Fibroblast of gingiva (primary cell): ENCODE measurements at regions not wholly inside any gene's neighbourhood (a gene's known extent, or its start where the extent isn't known, plus 50 kb on each side); places are given as distances from the start of the nearest gene placed in this dataset.

Experiments used
- DNase-seq: peaks from one replicate; pipeline ENCODE4 v3.0.0-alpha.2; 2011; ENCODE audit warnings: low read depth

DNA sequence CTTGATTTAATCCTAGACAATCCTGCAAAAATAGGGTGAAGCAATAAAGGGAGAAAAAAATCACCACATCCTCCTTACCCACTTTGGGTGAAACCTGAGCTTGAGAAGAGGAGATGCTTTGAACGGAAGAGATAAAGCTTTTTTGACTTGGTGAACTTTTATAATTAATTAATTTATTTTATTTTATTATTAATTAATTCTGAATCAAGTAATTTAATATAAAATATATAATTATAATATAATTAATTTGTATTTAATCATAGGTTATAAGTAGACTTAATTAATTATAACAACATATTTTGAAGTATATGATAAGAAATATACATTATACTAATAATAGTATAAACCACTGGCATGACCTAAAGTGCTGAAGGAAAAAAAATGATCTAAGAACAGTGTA is 2164.8 kb downstream of the LRRC4C start:
- DNase-seq: no peak

GRCh38 chr11:39288011-39288410 is 2171.4 kb downstream of the LRRC4C start:
- no peak for DNase-seq

DNA sequence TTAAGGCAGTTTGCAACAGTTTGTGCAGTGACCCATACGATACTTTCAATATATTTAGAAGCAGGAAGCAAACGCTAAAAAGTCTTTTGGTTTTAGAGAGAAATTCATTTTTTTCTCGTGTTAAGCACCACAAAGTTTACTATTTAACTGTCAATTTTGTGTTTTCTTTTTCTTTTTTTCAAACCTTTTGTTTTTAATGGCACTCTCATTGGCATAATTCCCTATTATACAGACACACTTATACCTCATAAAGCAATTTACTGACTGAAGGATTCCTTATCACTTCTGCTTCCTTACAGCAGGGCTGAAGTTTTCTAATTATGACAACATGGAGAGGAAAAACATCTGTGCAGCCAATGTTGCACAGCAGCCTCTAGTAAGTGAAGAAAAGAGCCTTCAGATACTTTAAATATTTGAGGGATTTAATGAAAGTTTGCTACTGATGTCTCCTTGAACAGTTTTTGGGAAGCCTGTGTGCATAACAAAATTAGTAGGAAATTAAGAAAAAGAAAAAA is 2191.2 kb downstream of the LRRC4C start:
- no peak for DNase-seq

DNA sequence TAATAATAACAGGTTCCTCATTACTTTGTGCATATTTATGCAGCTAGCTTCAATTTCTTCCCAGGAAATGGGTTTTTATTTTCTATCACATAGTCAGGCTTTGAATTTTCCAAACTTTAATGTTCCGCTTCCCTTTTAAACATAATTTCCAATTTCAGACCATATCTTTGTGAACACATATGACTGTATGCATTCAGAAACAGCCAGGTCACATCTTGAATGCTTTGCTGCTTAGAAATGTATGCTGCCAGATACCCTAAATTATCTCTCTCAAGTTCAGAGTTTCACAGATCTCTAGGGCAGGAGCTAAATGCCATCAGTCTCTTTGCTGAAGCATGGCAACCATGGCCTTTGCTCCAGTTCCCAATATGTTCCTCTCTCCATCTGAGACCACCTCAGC is 2203.8 kb downstream of the LRRC4C start:
- no peak for DNase-seq

DNA sequence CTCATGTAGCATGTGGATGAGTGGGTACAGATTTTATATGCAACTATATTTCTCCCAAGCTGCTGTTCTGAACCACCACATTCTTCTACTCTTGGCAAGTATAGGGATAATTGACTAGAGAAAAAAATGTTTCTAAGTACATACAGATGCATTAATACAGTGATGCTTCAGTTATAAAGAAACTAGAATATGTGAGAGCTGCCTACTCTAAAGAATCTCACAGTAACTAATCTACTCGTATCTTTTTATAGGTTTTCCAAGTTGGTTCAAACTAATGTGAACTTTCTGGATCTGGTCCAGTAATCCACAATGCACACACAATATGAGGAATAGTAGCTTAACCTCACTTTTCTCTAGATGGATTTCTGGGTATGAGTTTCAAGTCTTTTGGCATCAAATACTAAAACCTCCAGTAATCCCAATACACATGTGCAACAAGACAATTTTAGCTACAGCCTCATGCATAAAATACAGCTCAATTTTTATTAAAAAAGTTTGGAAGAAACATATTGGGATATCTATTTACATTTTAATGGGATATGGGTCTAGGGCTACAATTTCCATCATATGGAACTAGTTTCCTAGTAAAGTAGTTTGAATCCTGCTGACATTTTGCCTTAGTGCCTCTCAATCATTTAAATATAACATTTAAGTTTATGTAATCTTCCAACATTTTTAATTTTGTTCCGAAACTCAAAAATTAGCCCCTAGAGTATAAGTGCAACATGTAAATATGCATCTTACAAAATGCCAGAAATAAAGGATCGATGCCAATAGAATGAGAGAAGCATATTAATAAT is 2209.7 kb downstream of the LRRC4C start:
- DNase-seq: no peak

DNA sequence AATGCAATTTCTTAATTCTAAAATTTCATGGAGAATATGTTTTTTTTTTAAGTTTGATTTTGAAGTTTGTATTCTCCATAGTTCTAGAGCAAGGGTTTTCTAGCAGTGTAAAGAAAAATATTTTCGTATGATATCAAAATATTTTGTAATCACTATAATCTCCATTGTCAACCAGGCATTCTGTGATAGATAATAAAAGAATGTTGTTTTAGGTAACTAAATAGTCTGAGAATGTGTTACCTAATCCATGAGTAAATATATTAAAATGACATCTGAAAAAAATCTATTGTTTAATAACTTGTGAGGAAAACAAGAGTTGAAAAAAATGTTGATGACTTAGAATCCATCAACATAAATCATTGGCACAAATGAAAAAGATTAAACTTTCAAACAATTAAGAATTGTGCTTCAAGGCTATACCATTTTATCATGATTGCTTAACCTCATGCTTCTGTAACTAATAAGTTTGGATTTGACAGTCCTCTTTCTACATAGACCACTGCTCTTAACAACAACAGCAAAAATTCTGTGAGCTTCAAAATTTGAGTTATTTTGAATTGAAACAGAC is 2211.8 kb downstream of the LRRC4C start:
- no peak for DNase-seq

GRCh38 chr11:39239553-39239952 is 2219.9 kb downstream of the LRRC4C start:
- no peak for DNase-seq

GRCh38 chr11:39236916-39237315 is 2222.5 kb downstream of the LRRC4C start:
- no peak for DNase-seq

GRCh38 chr11:39221550-39222138 is 2237.8 kb downstream of the LRRC4C start:
- DNase-seq: no peak

GRCh38 chr11:39220501-39221230 is 2238.8 kb downstream of the LRRC4C start:
- no peak for DNase-seq

DNA sequence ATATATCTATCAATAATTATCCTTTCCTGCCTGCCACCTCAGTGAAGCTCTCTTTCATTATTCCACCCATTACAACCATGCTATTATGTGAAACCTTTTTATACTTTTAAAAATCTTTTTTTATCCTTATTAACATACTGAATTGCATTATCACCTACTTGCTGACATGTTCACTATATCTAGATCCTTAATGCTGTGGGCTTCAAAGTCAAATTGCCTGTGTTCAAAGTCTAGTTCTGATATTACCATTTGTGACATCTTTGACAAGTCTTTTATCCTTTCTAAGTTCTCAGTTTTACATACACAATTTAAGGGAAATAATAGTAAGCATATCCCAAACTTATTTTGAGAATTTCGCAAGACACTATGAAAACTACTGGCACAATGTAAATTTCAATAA is 2239.4 kb downstream of the LRRC4C start:
- no peak for DNase-seq

GRCh38 chr11:39209981-39210380 is 2249.5 kb downstream of the LRRC4C start:
- no peak for DNase-seq

DNA sequence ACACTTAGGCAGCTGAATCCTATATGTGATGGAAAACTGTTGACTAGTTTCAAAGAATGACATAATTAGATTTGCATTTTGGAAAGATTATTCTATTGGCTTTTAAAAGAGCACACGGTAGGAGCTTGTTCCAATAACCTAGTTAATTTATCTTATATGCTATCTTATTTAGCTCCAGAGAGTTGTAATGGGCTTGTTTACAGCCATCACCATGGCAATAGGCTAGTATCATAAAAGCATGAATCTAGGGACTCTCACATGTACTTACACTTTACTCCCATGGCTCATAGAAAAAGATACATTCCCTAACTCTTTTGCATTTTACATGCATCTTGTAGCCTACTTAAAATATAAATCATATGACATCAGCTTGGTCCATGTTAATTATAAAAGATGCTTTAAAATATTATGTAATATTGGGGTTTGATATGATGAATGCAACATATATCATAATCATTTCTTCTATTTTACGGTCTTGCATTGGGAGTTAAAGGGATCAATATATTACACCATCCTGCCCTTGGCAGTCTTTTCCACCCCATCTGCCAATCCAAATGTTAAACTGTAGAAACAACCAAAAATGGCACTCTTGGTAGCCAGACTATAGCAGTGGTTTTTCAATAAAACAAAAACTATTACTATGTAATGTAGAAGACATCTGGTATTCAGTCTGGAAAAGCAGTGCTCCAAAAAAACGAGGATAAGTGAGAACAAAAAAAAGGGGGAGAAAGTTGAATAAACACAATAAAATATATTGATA is 2254.0 kb downstream of the LRRC4C start:
- DNase-seq: no peak

GRCh38 chr11:39192671-39193070 is 2266.8 kb downstream of the LRRC4C start:
- DNase-seq: no peak

- no peak for DNase-seq
Measured at GRCh38 chr11:39190751-39191150, 2268.7 kb downstream of the LRRC4C start.

- no peak for DNase-seq
Measured at GRCh38 chr11:39177678-39178077, 2281.8 kb downstream of the LRRC4C start.

- no peak for DNase-seq
Measured at GRCh38 chr11:39174965-39175364, 2284.5 kb downstream of the LRRC4C start.

DNA sequence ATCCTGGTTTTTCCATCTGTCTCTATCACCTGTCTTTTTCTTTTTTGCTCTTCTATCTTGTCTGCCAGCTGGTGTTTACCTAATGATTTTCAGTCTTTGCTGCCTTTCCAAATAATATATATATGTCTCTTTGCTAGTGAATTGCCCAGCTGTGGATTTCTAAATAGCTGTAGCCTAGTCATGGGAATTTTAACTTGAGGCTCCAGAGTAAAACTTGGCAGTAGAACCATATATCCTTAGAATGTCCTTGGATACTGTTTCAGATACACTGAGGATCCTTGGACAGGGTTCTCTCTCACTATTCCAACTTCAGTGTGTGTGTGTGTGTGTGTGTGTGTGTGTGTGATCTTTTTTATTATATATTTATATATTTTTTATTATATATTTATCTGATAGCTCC is 2285.3 kb downstream of the LRRC4C start:
- no peak for DNase-seq

GRCh38 chr11:39165021-39165420 is 2294.4 kb downstream of the LRRC4C start:
- no peak for DNase-seq

DNA sequence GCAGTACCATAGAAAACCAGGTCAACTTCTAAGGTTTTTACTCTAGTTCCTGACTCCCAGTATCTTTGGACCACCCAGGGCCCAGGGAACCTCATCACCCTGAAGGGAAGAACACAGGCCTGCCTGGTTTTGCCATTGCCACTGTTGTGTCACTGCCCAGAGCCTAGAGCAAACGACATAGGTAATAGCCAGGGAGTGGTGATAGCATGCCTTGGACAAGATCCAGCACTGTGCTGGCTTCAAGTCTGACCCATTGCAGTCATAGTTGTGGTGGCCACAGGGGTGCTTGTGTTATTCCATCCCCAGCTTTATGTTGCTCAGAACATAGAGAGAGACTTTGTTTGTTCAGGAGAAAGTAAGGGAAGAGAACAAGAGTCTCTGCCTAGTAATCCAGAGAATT is 2310.2 kb downstream of the LRRC4C start:
- DNase-seq: no peak

DNA sequence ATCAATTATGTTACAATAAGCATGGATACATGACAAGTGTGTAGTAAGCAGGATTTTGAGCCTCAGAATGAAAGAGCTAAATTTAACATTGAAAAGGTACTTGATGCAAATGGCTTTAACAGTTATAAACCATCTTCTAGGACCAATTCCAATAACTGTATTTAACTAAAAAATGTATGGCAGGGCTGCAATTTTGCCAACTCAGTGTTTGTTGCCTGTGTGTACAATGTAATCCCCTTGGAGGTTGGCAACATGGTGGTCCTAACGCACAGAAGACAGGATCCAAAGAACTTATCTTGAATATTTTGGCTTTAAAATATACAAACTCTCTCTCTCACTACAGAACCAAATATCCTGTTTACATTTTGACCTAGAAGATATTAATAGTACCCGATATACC is 2314.1 kb downstream of the LRRC4C start:
- no peak for DNase-seq
